ENCODE measurements at regions not wholly inside any gene's neighbourhood (a gene's known extent, or its start where the extent isn't known, plus 50 kb on each side); places are given as distances from the start of the nearest gene placed in this dataset.

- Histone ChIP-seq H3K27me3 (no peaks in the 10 kb centered on the region), H3K27ac (no peak overlapping the region), H3K36me3 (no peaks in the 10 kb centered on the region), H3K4me1 (no peaks in the 10 kb centered on the region), H3K9me3 (no peaks in the 10 kb centered on the region), H3K4me3 (no peak overlapping the region)
- intact Hi-C loops (cut with DNase I; ENCODE audit: low total_unique reads) (no loop called here), in situ Hi-C loops (cut with MboI; ENCODE audit: low pct_ligation_motif_present in 1 of 4, low pct_unique_long_range_greater_than_20kb in 1 of 4, low sequenced_read_pairs in 3 of 4) (no loop called here)
- TF ChIP-seq POLR2A (IDR thresholded peaks at IDR 0.05), result no peak
- no peak for TF ChIP-seq EP300 (IDR thresholded peaks at IDR 0.05; ENCODE audit: low read depth)
- TF ChIP-seq POLR2AphosphoS5 (IDR thresholded peaks at IDR 0.05), result no peak
- no peak for TF ChIP-seq CTCF (IDR thresholded peaks at IDR 0.05)
- 63 to 73% methylated on average over 1 of the region's 1 CpG for WGBS, 2 donors (ENCODE audit: low coverage in 1 of 2)
- no peak for DNase-seq
Measured at GRCh38 chr3:106590216-106590615, 721.4 kb upstream of the CBLB start.

- TF ChIP-seq POLR2AphosphoS5 (IDR thresholded peaks at IDR 0.05) (no peak), CTCF (IDR thresholded peaks at IDR 0.05) (no peak), EP300 (IDR thresholded peaks at IDR 0.05; ENCODE audit: low read depth) (no peak), POLR2A (IDR thresholded peaks at IDR 0.05) (no peak)
- intact Hi-C loops (cut with DNase I; ENCODE audit: low total_unique reads) (no loop called here), in situ Hi-C loops (cut with MboI; ENCODE audit: low pct_ligation_motif_present in 1 of 4, low pct_unique_long_range_greater_than_20kb in 1 of 4, low sequenced_read_pairs in 3 of 4) (no loop called here)
- DNase-seq, result no peak
- Histone ChIP-seq H3K27ac (no peak overlapping the region), H3K36me3 (no peaks in the 10 kb centered on the region), H3K9me3 (peaks cover 2 to 5% of the 10 kb centered on the region in 2 donors), H3K4me3 (no peak overlapping the region), H3K27me3 (no peaks in the 10 kb centered on the region), H3K4me1 (no peaks in the 10 kb centered on the region)
- 71 to 91% methylated on average over 2 of the region's 2 CpGs for whole genome bisulfite sequencing, 2 donors (ENCODE audit: low coverage in 1 of 2)
Measured at GRCh38 chr3:106593381-106593780, 724.6 kb upstream of the CBLB start.

- no peak overlapping the region for H3K27ac ChIP-seq
- DNase-seq, result peak; percentile 43
- no peaks in the 10 kb centered on the region for H3K9me3 ChIP-seq
- 10 to 19% methylated on average over 2 of the region's 2 CpGs for WGBS, 2 donors (ENCODE audit: low coverage in 1 of 2)
- no peaks in the 10 kb centered on the region for H3K27me3 ChIP-seq
- in situ Hi-C loops (cut with MboI; ENCODE audit: low pct_ligation_motif_present in 1 of 4, low pct_unique_long_range_greater_than_20kb in 1 of 4, low sequenced_read_pairs in 3 of 4), result loop anchor here (25.0 kb wide), 1 partner anchor 922 kb away; no protein-coding TSS in a partner anchor
- intact Hi-C loops (cut with DNase I; ENCODE audit: low total_unique reads), result no loop called here
- H3K36me3 ChIP-seq, result no peaks in the 10 kb centered on the region
- TF ChIP-seq EP300 (IDR thresholded peaks at IDR 0.05; ENCODE audit: low read depth) (no peak), POLR2AphosphoS5 (IDR thresholded peaks at IDR 0.05) (no peak), POLR2A (IDR thresholded peaks at IDR 0.05) (no peak), CTCF (IDR thresholded peaks at IDR 0.05) (peak; percentile 69 to 82 (median 78))
- H3K4me3 ChIP-seq, result no peak overlapping the region
- H3K4me1 ChIP-seq, result no peaks in the 10 kb centered on the region
Measured at GRCh38 chr3:106609666-106610301, 741.0 kb upstream of the CBLB start.

GRCh38 chr3:106610362-106610959 lies 741.6 kb upstream of the CBLB start:
- no peak for TF ChIP-seq EP300 (IDR thresholded peaks at IDR 0.05; ENCODE audit: low read depth)
- TF ChIP-seq CTCF (IDR thresholded peaks at IDR 0.05), result no peak
- TF ChIP-seq POLR2AphosphoS5 (IDR thresholded peaks at IDR 0.05), result no peak
- TF ChIP-seq POLR2A (IDR thresholded peaks at IDR 0.05), result no peak
- H3K4me3 ChIP-seq, result no peak overlapping the region
- intact Hi-C loops (cut with DNase I; ENCODE audit: low total_unique reads), result no loop called here
- no peaks in the 10 kb centered on the region for H3K27me3 ChIP-seq
- WGBS, 2 donors (ENCODE audit: low coverage in 1 of 2), result 58 to 64% methylated on average over 2 of the region's 2 CpGs
- no peak for DNase-seq
- in situ Hi-C loops (cut with MboI; ENCODE audit: low pct_ligation_motif_present in 1 of 4, low pct_unique_long_range_greater_than_20kb in 1 of 4, low sequenced_read_pairs in 3 of 4), result loop anchor here (25.0 kb wide), 1 partner anchor 923 kb away; no protein-coding TSS in a partner anchor
- no peaks in the 10 kb centered on the region for H3K4me1 ChIP-seq
- no peaks in the 10 kb centered on the region for H3K36me3 ChIP-seq
- no peak overlapping the region for H3K27ac ChIP-seq
- no peaks in the 10 kb centered on the region for H3K9me3 ChIP-seq

All from transverse colon (tissue), 4 donors.